ENCODE measurements at regions not wholly inside any gene's neighbourhood (a gene's known extent, or its start where the extent isn't known, plus 50 kb on each side); places are given as distances from the start of the nearest gene placed in this dataset.

DNA sequence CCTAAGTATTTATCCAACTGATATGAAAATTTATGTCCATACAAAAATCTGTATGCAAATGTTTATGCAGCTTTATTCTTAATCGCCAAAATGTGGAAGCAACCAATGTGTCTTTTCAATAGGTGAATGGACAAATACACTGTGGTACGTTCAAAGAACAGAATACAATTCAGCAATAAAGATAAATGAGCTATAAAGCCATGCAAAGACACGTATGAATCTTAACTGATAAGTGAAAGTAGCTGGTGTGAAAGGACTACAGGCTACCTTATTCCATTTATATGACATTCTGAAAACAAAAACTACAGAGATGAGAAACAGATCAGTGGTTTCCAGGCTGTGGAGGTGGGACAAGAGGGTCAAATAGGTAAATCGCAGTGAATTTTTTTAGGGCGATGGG is 419.6 kb upstream of the B3GALT2 start (continued):
- TF ChIP-seq CBX2 (IDR thresholded peaks at IDR 0.05; ENCODE audit: insufficient read depth, low read length, poor library complexity, severe bottlenecking): no peak

DNA sequence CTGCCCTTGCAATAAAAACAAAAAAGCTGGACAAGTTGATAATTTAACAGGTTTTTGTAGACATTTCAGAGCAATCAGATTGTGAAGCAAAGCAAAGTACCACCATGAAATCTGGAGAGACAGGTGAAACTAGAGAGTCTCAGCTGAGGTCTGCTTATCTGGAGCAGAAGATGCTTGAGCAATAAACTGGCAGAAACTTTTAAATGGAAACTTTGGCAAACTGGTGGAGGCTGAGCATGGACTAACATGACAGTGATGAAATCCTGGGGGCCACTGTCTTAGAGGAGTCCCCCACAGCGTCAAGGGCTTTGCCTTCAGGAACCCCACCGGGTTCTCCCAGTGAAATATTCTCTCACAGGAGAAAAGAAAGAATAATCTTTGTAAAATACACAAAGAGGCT is 416.3 kb upstream of the B3GALT2 start:
- ChIA-PET POLR2A (no interaction called here), CTCF (ENCODE audit: low intra/inter-chr PET ratio) (no interaction called here)
- TF ChIP-seq, protein P1, sequence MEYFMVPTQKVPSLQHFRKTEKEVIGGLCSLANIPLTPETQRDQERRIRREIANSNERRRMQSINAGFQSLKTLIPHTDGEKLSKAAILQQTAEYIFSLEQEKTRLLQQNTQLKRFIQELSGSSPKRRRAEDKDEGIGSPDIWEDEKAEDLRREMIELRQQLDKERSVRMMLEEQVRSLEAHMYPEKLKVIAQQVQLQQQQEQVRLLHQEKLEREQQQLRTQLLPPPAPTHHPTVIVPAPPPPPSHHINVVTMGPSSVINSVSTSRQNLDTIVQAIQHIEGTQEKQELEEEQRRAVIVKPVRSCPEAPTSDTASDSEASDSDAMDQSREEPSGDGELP (CRISPR knock-in tag; IDR thresholded peaks at IDR 0.05; ENCODE audit: borderline replicate concordance): no peak
- TF ChIP-seq, protein P2, sequence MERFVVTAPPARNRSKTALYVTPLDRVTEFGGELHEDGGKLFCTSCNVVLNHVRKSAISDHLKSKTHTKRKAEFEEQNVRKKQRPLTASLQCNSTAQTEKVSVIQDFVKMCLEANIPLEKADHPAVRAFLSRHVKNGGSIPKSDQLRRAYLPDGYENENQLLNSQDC (CRISPR knock-in tag; IDR thresholded peaks at IDR 0.05): no peak
- TF ChIP-seq ZNF212 (CRISPR knock-in tag; IDR thresholded peaks at IDR 0.05): no peak
- no peak for TF ChIP-seq CREB1 (IDR thresholded peaks at IDR 0.05)
- TF ChIP-seq CREB1 (CRISPR knock-in tag; IDR thresholded peaks at IDR 0.05): no peak
- no peaks in the 10 kb centered on the region for H3K27me3 ChIP-seq (ENCODE audit: control insufficient read depth in 2 of 2, insufficient read depth in 2 of 2, low read length in 2 of 2)
- no peaks in the 10 kb centered on the region for H3K9me3 ChIP-seq (replicated peaks; ENCODE audit: control insufficient read depth, insufficient read depth, low read depth, low read length)
- H3K4me2 ChIP-seq (ENCODE audit: insufficient read depth, low read length): no peak overlapping the region
- H3K9ac ChIP-seq (ENCODE audit: insufficient read depth in 1 of 2, low read depth in 2 of 2, low read length in 2 of 2): no peak overlapping the region
- in situ Hi-C loops (cut with MboI) (no loop called here), intact Hi-C loops (cut with micrococcal nuclease) (no loop called here)
- no peak for ATAC-seq
- no peak for FAIRE-seq
- H3K4me3 ChIP-seq: no peak overlapping the region
- no peaks in the 10 kb centered on the region for H3K79me2 ChIP-seq (ENCODE audit: control insufficient read depth, insufficient read depth, low read length)
- H3K27ac ChIP-seq (ENCODE audit: extremely low read depth, low read depth, low read length): no peak overlapping the region
- H3K9me1 ChIP-seq (ENCODE audit: control insufficient read depth, insufficient read depth, low read length): no peaks in the 10 kb centered on the region
- no TSS peak for BruUV-seq (replicated peaks)
- no peaks in the 10 kb centered on the region for H4K20me1 ChIP-seq (replicated peaks; ENCODE audit: control insufficient read depth, insufficient read depth, low read length)
- no peak overlapping the region for H2AFZ ChIP-seq (ENCODE audit: low read depth, low read length)
- no peak for DNase-seq (ENCODE audit: extremely low read depth in 1 of 4, low spot score in 3 of 4)
- WGBS (ENCODE audit: insufficient coverage, low coverage, missing lambda C conversion rate): 0% methylated on average over 2 of the region's 2 CpGs
- no peaks in the 10 kb centered on the region for H3K4me1 ChIP-seq (replicated peaks in 1 of 2; ENCODE audit: control insufficient read depth in 2 of 2, insufficient read depth in 2 of 2, low read length in 2 of 2)
- H3K36me3 ChIP-seq (ENCODE audit: control insufficient read depth, insufficient read depth, low read length): no peaks in the 10 kb centered on the region

Data from K562 (cell line).